ENCODE measurements at regions not wholly inside any gene's neighbourhood (a gene's known extent, or its start where the extent isn't known, plus 50 kb on each side); places are given as distances from the start of the nearest gene placed in this dataset.

DNA sequence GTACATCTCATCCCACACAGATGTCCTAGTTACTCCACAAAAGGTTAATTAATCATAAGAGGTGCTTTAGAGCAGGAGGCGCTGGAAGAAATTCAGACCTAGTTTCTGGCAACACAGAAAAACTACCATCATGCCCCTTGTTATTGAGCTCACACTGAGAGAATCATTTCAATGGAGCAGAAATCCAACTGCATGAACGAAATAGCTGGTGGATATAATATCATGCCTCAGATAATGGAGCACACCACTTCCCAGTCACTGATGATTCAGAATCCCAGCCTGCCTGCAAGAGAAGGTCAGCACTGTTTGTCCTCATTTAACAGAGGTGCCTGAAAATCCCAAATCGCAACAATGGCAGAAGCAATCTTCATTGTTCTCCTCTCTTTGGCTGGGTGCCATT, 125.8 kb upstream of the CREB1 start:
- TF ChIP-seq POLR2A (IDR thresholded peaks at IDR 0.05): no peak
- TF ChIP-seq, protein P1, sequence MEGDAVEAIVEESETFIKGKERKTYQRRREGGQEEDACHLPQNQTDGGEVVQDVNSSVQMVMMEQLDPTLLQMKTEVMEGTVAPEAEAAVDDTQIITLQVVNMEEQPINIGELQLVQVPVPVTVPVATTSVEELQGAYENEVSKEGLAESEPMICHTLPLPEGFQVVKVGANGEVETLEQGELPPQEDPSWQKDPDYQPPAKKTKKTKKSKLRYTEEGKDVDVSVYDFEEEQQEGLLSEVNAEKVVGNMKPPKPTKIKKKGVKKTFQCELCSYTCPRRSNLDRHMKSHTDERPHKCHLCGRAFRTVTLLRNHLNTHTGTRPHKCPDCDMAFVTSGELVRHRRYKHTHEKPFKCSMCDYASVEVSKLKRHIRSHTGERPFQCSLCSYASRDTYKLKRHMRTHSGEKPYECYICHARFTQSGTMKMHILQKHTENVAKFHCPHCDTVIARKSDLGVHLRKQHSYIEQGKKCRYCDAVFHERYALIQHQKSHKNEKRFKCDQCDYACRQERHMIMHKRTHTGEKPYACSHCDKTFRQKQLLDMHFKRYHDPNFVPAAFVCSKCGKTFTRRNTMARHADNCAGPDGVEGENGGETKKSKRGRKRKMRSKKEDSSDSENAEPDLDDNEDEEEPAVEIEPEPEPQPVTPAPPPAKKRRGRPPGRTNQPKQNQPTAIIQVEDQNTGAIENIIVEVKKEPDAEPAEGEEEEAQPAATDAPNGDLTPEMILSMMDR (IDR thresholded peaks at IDR 0.05): no peak

Data from lower leg skin (tissue), 3 donors.